HCT116 (cell line): ENCODE measurements at regions not wholly inside any gene's neighbourhood (a gene's known extent, or its start where the extent isn't known, plus 50 kb on each side); places are given as distances from the start of the nearest gene placed in this dataset.

ENCODE experiments used
- ATAC-seq: fragments of 200-7000 bp; cut with Tn5 transposase; 2 replicates; pipeline ENCODE4 v1.9.1; 2020; ENCODE audit warnings: mild to moderate bottlenecking, moderate library complexity
- BruUV-seq: library from RNA; stranded (reverse); fragments of 400-500 nt; replicated peaks from 2 replicates; lab custom pipeline; 2021; lab: Mats Ljungman, UMichigan
- CTCF ChIA-PET: fragments of 300-600 bp; sonication (Branson Sonifier 250); formaldehyde crosslinking; loops from one replicate; lab custom pipeline; 2021; ENCODE audit warnings: antibody characterized with exemption; lab: Charles Lee
- POLR2A ChIA-PET: fragments of 300-600, 350-600 bp; sonication (Branson Sonifier 250); formaldehyde crosslinking; loops from one replicate; lab custom pipeline; 2021; ENCODE audit warnings: antibody characterized with exemption; lab: Charles Lee
- RAD21 ChIA-PET, 2 experiments: fragments of 300-600 bp; sonication (Branson Sonifier 250); formaldehyde crosslinking; loops; one replicate each; lab custom pipeline; 2023; ENCODE audit warnings: low total read pairs in 2 of 2; ENCODE audit not compliant: uncharacterized antibody in 2 of 2, unreplicated experiment in 2 of 2, low non-redundant PET in 1 of 2; lab: Charles Lee
- DNase-seq: peaks from one replicate; pipeline ENCODE4 v3.0.0-alpha.2; 2010; ENCODE audit warnings: low read depth, low spot score
- H2AFZ ChIP-seq: fragments of 200-600 bp; shearing (Covaris generic), sonication (generic); 2 replicates; pipeline ENCODE4 v1.6.1; 2017; ENCODE audit warnings: low read depth, mixed run types, mixed read lengths, antibody characterized with exemption, low read length; ENCODE audit not compliant: poor library complexity, severe bottlenecking
- H3K27ac ChIP-seq: 2 replicates; pipeline ENCODE4 v1.5.1; 2012; ENCODE audit warnings: low read depth, low read length
- H3K27me3 ChIP-seq: fragments of 200-600 bp; sonication (generic); 2 replicates; pipeline ENCODE4 v1.6.1; 2016; ENCODE audit warnings: mixed run types, low read length, mixed read lengths; ENCODE audit not compliant: insufficient read depth
- H3K36me3 ChIP-seq, 2 experiments: fragments of 200-500 bp in 1 of 2; fragments of 200-600 bp in 1 of 2; sonication (Bioruptor generic) in 1 of 2; sonication (generic) in 1 of 2; 2 replicates each; pipeline versions ENCODE4 v1.5.1 to v1.6.1; 2014 to 2016; ENCODE audit warnings: low read length in 2 of 2, inconsistent platforms in 1 of 2, mixed read lengths in 1 of 2, mixed run types in 1 of 2; ENCODE audit not compliant: insufficient read depth in 2 of 2, control insufficient read depth in 1 of 2
- H3K4me1 ChIP-seq, 2 experiments: fragments of 200-600 bp in 1 of 2; sonication (generic) in 1 of 2; 2 replicates each; pipeline versions ENCODE4 v1.5.1 to v1.6.1; 2012 to 2017; ENCODE audit warnings: low read length in 2 of 2, inconsistent platforms in 1 of 2, mild to moderate bottlenecking in 1 of 2, mixed read lengths in 1 of 2, mixed run types in 1 of 2, moderate library complexity in 1 of 2; ENCODE audit not compliant: insufficient read depth in 2 of 2, control insufficient read depth in 1 of 2
- H3K4me2 ChIP-seq: fragments of 200-600 bp; sonication (generic); 2 replicates; pipeline ENCODE4 v1.6.1; 2017; ENCODE audit warnings: mixed run types, low read length, mixed read lengths
- H3K4me3 ChIP-seq, 2 experiments: fragments of 200-600 bp in 1 of 2; sonication (generic) in 1 of 2; replicated peaks in 1 of 2; 2 replicates each; pipeline ENCODE4 v1.5.1; 2011 to 2016; ENCODE audit warnings: low read length in 2 of 2, control low read depth in 1 of 2, low read depth in 1 of 2, mild to moderate bottlenecking in 1 of 2, mixed read lengths in 1 of 2, mixed run types in 1 of 2
- H3K79me2 ChIP-seq: fragments of 200-600 bp; sonication (generic); 2 replicates; pipeline ENCODE4 v1.6.1; 2017; ENCODE audit warnings: mild to moderate bottlenecking, mixed run types, low read length, moderate library complexity, mixed read lengths; ENCODE audit not compliant: insufficient read depth
- H3K9ac ChIP-seq: fragments of 200-600 bp; sonication (generic); 2 replicates; pipeline ENCODE4 v1.6.1; 2016; ENCODE audit warnings: low read length, mixed read lengths
- H3K9me2 ChIP-seq: fragments of 200-600 bp; sonication (generic), shearing (Covaris generic); 2 replicates; pipeline ENCODE4 v1.6.1; 2017; ENCODE audit warnings: mixed run types, mild to moderate bottlenecking, moderate library complexity; ENCODE audit not compliant: insufficient read depth
- H3K9me3 ChIP-seq, 2 experiments: fragments of 200-500 bp in 1 of 2; fragments of 200-600 bp in 1 of 2; sonication (Bioruptor generic) in 1 of 2; sonication (generic) in 1 of 2; 2 replicates each; pipeline ENCODE4 v1.6.1; 2014 to 2017; ENCODE audit warnings: low read length in 2 of 2, mixed read lengths in 2 of 2, inconsistent platforms in 1 of 2, low read depth in 1 of 2, mild to moderate bottlenecking in 1 of 2, mixed run types in 1 of 2, moderate library complexity in 1 of 2; ENCODE audit not compliant: control insufficient read depth in 1 of 2, insufficient read depth in 1 of 2
- H4K20me1 ChIP-seq: fragments of 200-600 bp; sonication (generic), shearing (Covaris generic); 2 replicates; pipeline ENCODE4 v1.6.1; 2017; ENCODE audit warnings: mixed run types, mild to moderate bottlenecking, moderate library complexity; ENCODE audit not compliant: insufficient read depth
- CEBPB ChIP-seq: IDR thresholded peaks from 2 replicates; pipeline ENCODE4 v1.6.1; 2012; ENCODE audit warnings: low read depth
- CTCF ChIP-seq, 3 experiments: fragments of 200-600 bp in 1 of 3; sonication (generic) in 1 of 3; IDR thresholded peaks in 2 of 3; conservative IDR thresholded peaks in 1 of 3; 2 replicates each; pipeline ENCODE4 v1.5.1; 2012 to 2017; ENCODE audit warnings: low read depth in 2 of 3, low read length in 2 of 3, antibody characterized with exemption in 1 of 3, borderline replicate concordance in 1 of 3, control low read depth in 1 of 3, mild to moderate bottlenecking in 1 of 3, mixed read lengths in 1 of 3, mixed run types in 1 of 3, moderate library complexity in 1 of 3; ENCODE audit not compliant: insufficient read depth in 1 of 3
- EGR1 ChIP-seq: IDR thresholded peaks from 2 replicates; pipeline ENCODE4 v1.6.1; 2012; ENCODE audit warnings: low read depth
- ELF1 ChIP-seq: IDR thresholded peaks from 2 replicates; pipeline ENCODE4 v1.6.1; 2012; ENCODE audit warnings: low read depth, borderline replicate concordance
- EZH2 ChIP-seq: fragments of 200-600 bp; sonication (generic); IDR thresholded peaks from 2 replicates; pipeline ENCODE4 v1.6.1; 2017; ENCODE audit warnings: antibody characterized with exemption, mixed run types
- FOSL1 ChIP-seq: IDR thresholded peaks from 2 replicates; pipeline ENCODE4 v1.6.1; 2012; ENCODE audit warnings: low read depth
- JUND ChIP-seq: IDR thresholded peaks from 2 replicates; pipeline ENCODE4 v1.6.1; 2012
- SRF ChIP-seq: IDR thresholded peaks from 2 replicates; pipeline ENCODE4 v1.6.1; 2012; ENCODE audit warnings: low read depth
- ZBTB33 ChIP-seq: IDR thresholded peaks from 2 replicates; pipeline ENCODE4 v1.6.1; 2011; ENCODE audit warnings: mild to moderate bottlenecking, low read length, moderate library complexity; ENCODE audit not compliant: insufficient replicate concordance; ENCODE audit errors: extremely low read depth
- ZFX ChIP-seq: fragments of 450-650 bp; IDR thresholded peaks from 2 replicates; pipeline ENCODE4 v1.6.1; 2017
- ZNF274 ChIP-seq: fragments of 200-500 bp; sonication (Bioruptor generic); IDR thresholded peaks from 2 replicates; pipeline ENCODE4 v1.6.1; 2014; ENCODE audit warnings: mild to moderate bottlenecking, low read depth, low read length, inconsistent platforms
- intact Hi-C: fragments of 100-400 bp; cut with micrococcal nuclease; formaldehyde crosslinking; loops from 2 replicates; pipeline ENCODE4 v1.10.0; 2022
- TF ChIP-seq, protein P1 (sequence below): IDR thresholded peaks from 2 replicates; pipeline ENCODE4 v1.6.1; 2012
- TF ChIP-seq, protein P2 (sequence below): IDR thresholded peaks from 2 replicates; pipeline ENCODE4 v1.6.1; 2012; ENCODE audit warnings: low read depth

DNA sequence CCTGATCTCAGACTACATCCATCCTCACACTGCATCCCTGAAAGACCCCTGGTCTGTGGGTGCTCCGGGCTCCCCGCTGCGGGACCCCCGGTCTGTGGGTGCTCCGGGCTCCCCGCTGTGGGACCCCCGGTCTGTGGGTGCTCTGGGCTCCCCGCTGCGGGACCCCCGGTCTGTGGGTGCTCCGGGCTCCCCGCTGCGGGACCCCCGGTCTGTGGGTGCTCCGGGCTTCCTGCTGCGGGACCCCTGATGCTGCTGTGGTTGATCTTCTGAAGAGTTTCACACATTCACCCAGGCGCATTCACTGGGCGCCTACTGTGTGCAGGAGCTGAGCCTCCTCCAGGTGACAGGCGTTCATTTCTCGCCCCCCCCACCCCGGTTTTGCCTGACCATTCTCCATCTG lies 162.7 kb upstream of the SALL3 start:
- CTCF ChIA-PET: no interaction called here
- no TSS peak for BruUV-seq
- no peak for TF ChIP-seq FOSL1
- no peak for TF ChIP-seq EGR1
- no peak for TF ChIP-seq CEBPB
- no peak for TF ChIP-seq ZBTB33
- no peak for TF ChIP-seq CTCF (IDR thresholded peaks at IDR 0.05 in 2 of 3, conservative IDR thresholded peaks at IDR 0.05 in 1 of 3; ENCODE audit: borderline replicate concordance in 1 of 3, insufficient read depth in 1 of 3, low read depth in 2 of 3, low read length in 2 of 3)
- no peak for TF ChIP-seq SRF

GRCh38 chr18:78818495-78818894 lies 161.1 kb upstream of the SALL3 start:
- H3K4me1 ChIP-seq: no peaks in the 10 kb centered on the region
- intact Hi-C loops: no loop called here
- no peak overlapping the region for H2AFZ ChIP-seq
- ATAC-seq: no peak
- H3K27ac ChIP-seq: no peak overlapping the region
- H4K20me1 ChIP-seq: no peaks in the 10 kb centered on the region
- no peaks in the 10 kb centered on the region for H3K9me3 ChIP-seq
- BruUV-seq: no TSS peak
- TF ChIP-seq, protein P1, sequence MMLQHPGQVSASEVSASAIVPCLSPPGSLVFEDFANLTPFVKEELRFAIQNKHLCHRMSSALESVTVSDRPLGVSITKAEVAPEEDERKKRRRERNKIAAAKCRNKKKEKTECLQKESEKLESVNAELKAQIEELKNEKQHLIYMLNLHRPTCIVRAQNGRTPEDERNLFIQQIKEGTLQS: no peak
- TF ChIP-seq FOSL1: no peak
- TF ChIP-seq ZNF274: no peak
- TF ChIP-seq EGR1: no peak
- TF ChIP-seq CEBPB: no peak
- TF ChIP-seq, protein P2, sequence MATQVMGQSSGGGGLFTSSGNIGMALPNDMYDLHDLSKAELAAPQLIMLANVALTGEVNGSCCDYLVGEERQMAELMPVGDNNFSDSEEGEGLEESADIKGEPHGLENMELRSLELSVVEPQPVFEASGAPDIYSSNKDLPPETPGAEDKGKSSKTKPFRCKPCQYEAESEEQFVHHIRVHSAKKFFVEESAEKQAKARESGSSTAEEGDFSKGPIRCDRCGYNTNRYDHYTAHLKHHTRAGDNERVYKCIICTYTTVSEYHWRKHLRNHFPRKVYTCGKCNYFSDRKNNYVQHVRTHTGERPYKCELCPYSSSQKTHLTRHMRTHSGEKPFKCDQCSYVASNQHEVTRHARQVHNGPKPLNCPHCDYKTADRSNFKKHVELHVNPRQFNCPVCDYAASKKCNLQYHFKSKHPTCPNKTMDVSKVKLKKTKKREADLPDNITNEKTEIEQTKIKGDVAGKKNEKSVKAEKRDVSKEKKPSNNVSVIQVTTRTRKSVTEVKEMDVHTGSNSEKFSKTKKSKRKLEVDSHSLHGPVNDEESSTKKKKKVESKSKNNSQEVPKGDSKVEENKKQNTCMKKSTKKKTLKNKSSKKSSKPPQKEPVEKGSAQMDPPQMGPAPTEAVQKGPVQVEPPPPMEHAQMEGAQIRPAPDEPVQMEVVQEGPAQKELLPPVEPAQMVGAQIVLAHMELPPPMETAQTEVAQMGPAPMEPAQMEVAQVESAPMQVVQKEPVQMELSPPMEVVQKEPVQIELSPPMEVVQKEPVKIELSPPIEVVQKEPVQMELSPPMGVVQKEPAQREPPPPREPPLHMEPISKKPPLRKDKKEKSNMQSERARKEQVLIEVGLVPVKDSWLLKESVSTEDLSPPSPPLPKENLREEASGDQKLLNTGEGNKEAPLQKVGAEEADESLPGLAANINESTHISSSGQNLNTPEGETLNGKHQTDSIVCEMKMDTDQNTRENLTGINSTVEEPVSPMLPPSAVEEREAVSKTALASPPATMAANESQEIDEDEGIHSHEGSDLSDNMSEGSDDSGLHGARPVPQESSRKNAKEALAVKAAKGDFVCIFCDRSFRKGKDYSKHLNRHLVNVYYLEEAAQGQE: no peak
- TF ChIP-seq JUND: no peak
- no peak for TF ChIP-seq ZFX
- TF ChIP-seq EZH2: no peak
- no peak for TF ChIP-seq ELF1
- no peaks in the 10 kb centered on the region for H3K36me3 ChIP-seq
- peaks cover 25% of the 10 kb centered on the region for H3K27me3 ChIP-seq
- no peak for DNase-seq
- ChIA-PET RAD21 (no interaction called here), POLR2A (no interaction called here), CTCF (no interaction called here)
- no peak overlapping the region for H3K4me2 ChIP-seq
- no peak overlapping the region for H3K9ac ChIP-seq
- no peaks in the 10 kb centered on the region for H3K79me2 ChIP-seq
- H3K4me3 ChIP-seq: no peak overlapping the region
- H3K9me2 ChIP-seq: no peaks in the 10 kb centered on the region

More for the DNA sequence above, 162.7 kb upstream of the SALL3 start:
- no peak overlapping the region for H3K4me2 ChIP-seq
- DNase-seq: no peak
- no peaks in the 10 kb centered on the region for H3K9me2 ChIP-seq
- H3K27me3 ChIP-seq: peaks cover 27% of the 10 kb centered on the region
- H3K4me1 ChIP-seq: no peaks in the 10 kb centered on the region
- H3K4me3 ChIP-seq: no peak overlapping the region
- no peaks in the 10 kb centered on the region for H3K36me3 ChIP-seq
- intact Hi-C loops: no loop called here
- no peak overlapping the region for H3K27ac ChIP-seq
- no peak for ATAC-seq
- ChIA-PET POLR2A (interaction anchor here (0.8 kb wide), 1 partner anchor 16 kb away, joined by 3 read pairs; no protein-coding TSS in a partner anchor), RAD21 (no interaction called here)
- H2AFZ ChIP-seq: no peak overlapping the region
- H3K79me2 ChIP-seq: no peaks in the 10 kb centered on the region
- H4K20me1 ChIP-seq: no peaks in the 10 kb centered on the region
- H3K9ac ChIP-seq: no peak overlapping the region
- H3K9me3 ChIP-seq: no peaks in the 10 kb centered on the region
